Uterus (tissue), 3 donors: ENCODE measurements at regions not wholly inside any gene's neighbourhood (a gene's known extent, or its start where the extent isn't known, plus 50 kb on each side); places are given as distances from the start of the nearest gene placed in this dataset.

Experiments used
- DNase-seq, 2 donors: peaks; one replicate each; pipeline ENCODE4 v3.0.0-alpha.2; 2019 to 2020
- H3K27ac ChIP-seq, 2 donors: fragments of 200-600 bp; sonication (generic); 1 replicate in 1 of 2; 2 replicates in 1 of 2; pipeline ENCODE4 v1.5.1; 2016 to 2018
- H3K27me3 ChIP-seq, 2 donors: fragments of 200-600 bp; sonication (generic); one replicate each; pipeline ENCODE4 v1.5.1; 2018 to 2019; ENCODE audit warnings: control low read depth in 1 of 2
- H3K36me3 ChIP-seq, 2 donors: fragments of 200-600 bp; sonication (generic); one replicate each; pipeline ENCODE4 v1.5.1; 2019; ENCODE audit warnings: control low read depth in 1 of 2
- H3K4me1 ChIP-seq, 2 donors: fragments of 200-600 bp; sonication (generic); one replicate each; pipeline ENCODE4 v1.5.1; 2018 to 2019; ENCODE audit warnings: control low read depth in 1 of 2
- H3K4me3 ChIP-seq, 2 donors: fragments of 200-600 bp; sonication (generic); 1 replicate in 1 of 2; 2 replicates in 1 of 2; pipeline ENCODE4 v1.5.1; 2018 to 2019; ENCODE audit warnings: mild to moderate bottlenecking in 1 of 2
- H3K9me3 ChIP-seq, 2 donors: fragments of 200-600 bp; sonication (generic); one replicate each; pipeline ENCODE4 v1.5.1; 2019; ENCODE audit warnings: control low read depth in 1 of 2
- POLR2A ChIP-seq, 2 donors: fragments of 450-650 bp; IDR thresholded peaks; one replicate each; pipeline ENCODE4 v1.6.1; 2016; ENCODE audit warnings: antibody characterized with exemption in 2 of 2, mild to moderate bottlenecking in 1 of 2, moderate library complexity in 1 of 2
- intact Hi-C: fragments of 100-400 bp; cut with DNase I; formaldehyde crosslinking; loops from one replicate; pipeline ENCODE4 v1.15.1; 2023; ENCODE audit warnings: low total_unique reads
- TF ChIP-seq, protein P1 (sequence below), 4 experiments: fragments of 200-600 bp in 2 of 4; fragments of 450-650 bp in 2 of 4; sonication (generic) in 2 of 4; IDR thresholded peaks; one replicate each; pipeline ENCODE4 v1.5.1; 2016 to 2019; ENCODE audit warnings: antibody characterized with exemption in 4 of 4, mild to moderate bottlenecking in 2 of 4, moderate library complexity in 1 of 4
- donor health status: DM: yes; HTN: yes; CAD: no.

DNA sequence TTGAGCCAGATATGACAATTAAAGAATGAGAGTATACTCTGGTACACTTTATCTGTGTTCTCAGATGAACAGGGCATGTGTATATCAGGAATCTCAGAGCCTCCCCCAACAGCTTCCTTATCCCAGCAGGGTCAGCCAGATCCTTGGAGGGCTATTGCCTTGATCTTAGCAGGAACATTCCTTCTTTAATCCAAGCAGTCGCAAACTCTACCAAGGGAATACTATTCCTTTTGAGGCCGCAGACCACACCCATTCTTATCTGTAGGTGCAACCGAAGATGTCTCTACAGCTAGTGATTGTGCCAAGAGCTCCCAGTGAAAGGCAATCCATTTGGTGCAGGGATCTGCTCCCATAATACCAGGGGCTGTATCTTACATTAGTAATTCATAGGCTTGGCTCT, 118.3 kb upstream of the DOK6 start:
- DNase-seq, result no peak
- TF ChIP-seq, protein P1, sequence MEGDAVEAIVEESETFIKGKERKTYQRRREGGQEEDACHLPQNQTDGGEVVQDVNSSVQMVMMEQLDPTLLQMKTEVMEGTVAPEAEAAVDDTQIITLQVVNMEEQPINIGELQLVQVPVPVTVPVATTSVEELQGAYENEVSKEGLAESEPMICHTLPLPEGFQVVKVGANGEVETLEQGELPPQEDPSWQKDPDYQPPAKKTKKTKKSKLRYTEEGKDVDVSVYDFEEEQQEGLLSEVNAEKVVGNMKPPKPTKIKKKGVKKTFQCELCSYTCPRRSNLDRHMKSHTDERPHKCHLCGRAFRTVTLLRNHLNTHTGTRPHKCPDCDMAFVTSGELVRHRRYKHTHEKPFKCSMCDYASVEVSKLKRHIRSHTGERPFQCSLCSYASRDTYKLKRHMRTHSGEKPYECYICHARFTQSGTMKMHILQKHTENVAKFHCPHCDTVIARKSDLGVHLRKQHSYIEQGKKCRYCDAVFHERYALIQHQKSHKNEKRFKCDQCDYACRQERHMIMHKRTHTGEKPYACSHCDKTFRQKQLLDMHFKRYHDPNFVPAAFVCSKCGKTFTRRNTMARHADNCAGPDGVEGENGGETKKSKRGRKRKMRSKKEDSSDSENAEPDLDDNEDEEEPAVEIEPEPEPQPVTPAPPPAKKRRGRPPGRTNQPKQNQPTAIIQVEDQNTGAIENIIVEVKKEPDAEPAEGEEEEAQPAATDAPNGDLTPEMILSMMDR (IDR thresholded peaks at IDR 0.05), result no peak
- TF ChIP-seq POLR2A (IDR thresholded peaks at IDR 0.05), result no peak
- Histone ChIP-seq H3K27ac (no peak overlapping the region), H3K4me3 (no peak overlapping the region), H3K27me3 (no peaks in the 10 kb centered on the region), H3K4me1 (no peaks in the 10 kb centered on the region), H3K36me3 (no peaks in the 10 kb centered on the region), H3K9me3 (no peaks in the 10 kb centered on the region)
- intact Hi-C loops, result no loop called here

DNA sequence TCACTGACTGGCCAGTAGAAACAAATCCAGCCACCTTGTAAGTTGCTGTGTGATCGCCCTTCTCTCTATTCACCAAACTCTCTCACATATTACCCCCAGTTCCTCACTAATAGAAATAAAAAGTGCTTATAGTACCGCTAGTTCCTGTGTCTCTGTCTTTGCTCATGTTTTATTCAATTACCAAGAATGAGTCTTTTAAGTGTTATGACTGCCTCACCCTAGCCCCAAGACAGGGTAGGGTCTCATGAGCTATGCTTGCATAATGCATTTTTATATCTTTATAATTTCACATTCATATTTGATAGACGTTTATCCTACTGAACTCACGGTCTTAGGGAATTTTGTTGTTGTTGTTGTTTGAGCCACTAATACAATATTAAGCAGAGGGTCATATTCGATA, 109.6 kb upstream of the DOK6 start:
- H3K27ac ChIP-seq, result no peak overlapping the region
- intact Hi-C loops, result no loop called here

GRCh38 chr18:69291755-69292154, 108.9 kb upstream of the DOK6 start:
- intact Hi-C loops, result no loop called here
- H3K4me1 ChIP-seq, result no peaks in the 10 kb centered on the region
- no peak overlapping the region for H3K27ac ChIP-seq
- H3K4me3 ChIP-seq, result no peak overlapping the region
- no peak for DNase-seq
- no peaks in the 10 kb centered on the region for H3K9me3 ChIP-seq
- no peaks in the 10 kb centered on the region for H3K27me3 ChIP-seq
- no peak for TF ChIP-seq POLR2A (IDR thresholded peaks at IDR 0.05)
- TF ChIP-seq, protein P1 (IDR thresholded peaks at IDR 0.05), result no peak
- H3K36me3 ChIP-seq, result no peaks in the 10 kb centered on the region

More for the DNA sequence above, 109.6 kb upstream of the DOK6 start:
- H3K36me3 ChIP-seq, result no peaks in the 10 kb centered on the region
- no peaks in the 10 kb centered on the region for H3K4me1 ChIP-seq
- H3K4me3 ChIP-seq, result no peak overlapping the region
- no peaks in the 10 kb centered on the region for H3K27me3 ChIP-seq
- H3K9me3 ChIP-seq, result no peaks in the 10 kb centered on the region
- no peak for DNase-seq
- no peak for TF ChIP-seq POLR2A (IDR thresholded peaks at IDR 0.05)
- TF ChIP-seq, protein P1 (IDR thresholded peaks at IDR 0.05), result no peak

DNA sequence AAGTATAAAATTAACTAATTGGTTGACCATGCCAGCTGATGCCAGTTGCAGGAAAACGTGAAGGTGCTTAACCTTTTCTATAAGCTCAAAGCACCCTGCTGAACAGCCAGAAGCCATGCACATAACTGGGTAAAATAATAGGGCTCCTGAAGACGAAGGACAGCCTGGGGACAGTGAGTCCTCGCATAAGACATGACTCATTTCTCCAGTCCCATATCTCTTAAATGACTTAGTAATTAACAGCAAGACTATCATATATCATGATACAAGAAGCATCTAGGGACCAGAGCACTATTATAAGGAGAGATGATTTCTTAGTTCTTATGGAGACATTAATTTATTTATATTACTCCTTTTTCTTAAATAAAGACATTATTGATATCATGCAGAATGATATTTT, 100.5 kb upstream of the DOK6 start:
- no peaks in the 10 kb centered on the region for H3K9me3 ChIP-seq
- H3K27ac ChIP-seq, result no peak overlapping the region
- H3K4me3 ChIP-seq, result no peak overlapping the region
- TF ChIP-seq, protein P1 (IDR thresholded peaks at IDR 0.05), result no peak
- TF ChIP-seq POLR2A (IDR thresholded peaks at IDR 0.05), result no peak
- H3K4me1 ChIP-seq, result no peaks in the 10 kb centered on the region
- H3K36me3 ChIP-seq, result no peaks in the 10 kb centered on the region
- DNase-seq, result no peak
- intact Hi-C loops, result no loop called here
- no peaks in the 10 kb centered on the region for H3K27me3 ChIP-seq

GRCh38 chr18:69308619-69309018, 92.1 kb upstream of the DOK6 start:
- intact Hi-C loops, result no loop called here
- DNase-seq, result no peak
- no peak overlapping the region for H3K4me3 ChIP-seq
- no peaks in the 10 kb centered on the region for H3K27me3 ChIP-seq
- no peak overlapping the region for H3K27ac ChIP-seq
- H3K4me1 ChIP-seq, result no peaks in the 10 kb centered on the region
- no peak for TF ChIP-seq POLR2A (IDR thresholded peaks at IDR 0.05)
- TF ChIP-seq, protein P1 (IDR thresholded peaks at IDR 0.05), result no peak
- no peaks in the 10 kb centered on the region for H3K36me3 ChIP-seq
- no peaks in the 10 kb centered on the region for H3K9me3 ChIP-seq
